MM.1S (cell line): ENCODE measurements at regions not wholly inside any gene's neighbourhood (a gene's known extent, or its start where the extent isn't known, plus 50 kb on each side); places are given as distances from the start of the nearest gene placed in this dataset.
"Not testable (repeated sequence)": the region's sequence is repeated elsewhere in the genome, so short reads cannot be mapped to it uniquely, and the experiment has no call there.

Experiments
- EZH2 ChIP-seq: fragments of 300-600 bp; sonication (generic); optimal IDR thresholded peaks from 2 replicates; pipeline ENCODE3; 2017; ENCODE audit warnings: low read depth, mild to moderate bottlenecking, antibody characterized with exemption, low read length, mixed read lengths
- TF ChIP-seq, protein P1 (sequence below): fragments of 300-600 bp; sonication (generic); IDR thresholded peaks from 2 replicates; pipeline ENCODE4 v1.5.1; 2016; ENCODE audit warnings: antibody characterized with exemption, low read length, mixed read lengths

DNA sequence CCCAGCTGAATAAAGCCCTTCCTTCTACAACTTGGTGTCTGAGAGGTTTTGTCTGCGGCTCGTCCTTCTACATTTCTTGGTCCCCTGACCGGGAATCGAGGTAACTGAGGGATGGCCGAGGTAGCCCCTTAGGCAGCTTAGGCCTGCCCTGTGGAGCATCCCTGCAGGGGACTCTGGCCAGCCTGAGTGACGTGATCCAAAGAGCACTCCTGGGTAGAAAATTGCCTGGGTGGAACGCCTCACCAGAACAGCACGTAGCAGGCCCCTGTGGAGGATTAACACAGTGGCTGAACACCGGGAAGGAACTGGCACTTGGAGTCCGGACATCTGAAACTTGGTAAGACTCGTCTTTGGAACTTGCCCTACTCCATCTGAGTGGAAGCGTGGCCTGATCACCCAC lies 1078.5 kb upstream of the FAM98A start:
- TF ChIP-seq, protein P1, sequence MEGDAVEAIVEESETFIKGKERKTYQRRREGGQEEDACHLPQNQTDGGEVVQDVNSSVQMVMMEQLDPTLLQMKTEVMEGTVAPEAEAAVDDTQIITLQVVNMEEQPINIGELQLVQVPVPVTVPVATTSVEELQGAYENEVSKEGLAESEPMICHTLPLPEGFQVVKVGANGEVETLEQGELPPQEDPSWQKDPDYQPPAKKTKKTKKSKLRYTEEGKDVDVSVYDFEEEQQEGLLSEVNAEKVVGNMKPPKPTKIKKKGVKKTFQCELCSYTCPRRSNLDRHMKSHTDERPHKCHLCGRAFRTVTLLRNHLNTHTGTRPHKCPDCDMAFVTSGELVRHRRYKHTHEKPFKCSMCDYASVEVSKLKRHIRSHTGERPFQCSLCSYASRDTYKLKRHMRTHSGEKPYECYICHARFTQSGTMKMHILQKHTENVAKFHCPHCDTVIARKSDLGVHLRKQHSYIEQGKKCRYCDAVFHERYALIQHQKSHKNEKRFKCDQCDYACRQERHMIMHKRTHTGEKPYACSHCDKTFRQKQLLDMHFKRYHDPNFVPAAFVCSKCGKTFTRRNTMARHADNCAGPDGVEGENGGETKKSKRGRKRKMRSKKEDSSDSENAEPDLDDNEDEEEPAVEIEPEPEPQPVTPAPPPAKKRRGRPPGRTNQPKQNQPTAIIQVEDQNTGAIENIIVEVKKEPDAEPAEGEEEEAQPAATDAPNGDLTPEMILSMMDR = not testable (repeated sequence)
- TF ChIP-seq EZH2 = not testable (repeated sequence)
